ENCODE measurements at regions not wholly inside any gene's neighbourhood (a gene's known extent, or its start where the extent isn't known, plus 50 kb on each side); places are given as distances from the start of the nearest gene placed in this dataset.
"Not testable (repeated sequence)": the region's sequence is repeated elsewhere in the genome, so short reads cannot be mapped to it uniquely, and the experiment has no call there.

GRCh38 chr5:18471791-18472190, 837.5 kb downstream of the TAF11L14 start:
- POLR2A ChIA-PET; intact Hi-C loops (cut with micrococcal nuclease); H3K9me3 ChIP-seq (replicated peaks; ENCODE audit: control insufficient read depth, insufficient read depth, low read depth, low read length); H3K36me3 ChIP-seq (ENCODE audit: control insufficient read depth, insufficient read depth, low read length); H3K4me3 ChIP-seq; H3K9ac ChIP-seq (ENCODE audit: insufficient read depth in 1 of 2, low read depth in 2 of 2, low read length in 2 of 2); H3K27ac ChIP-seq (ENCODE audit: extremely low read depth, low read depth, low read length); H3K4me2 ChIP-seq (ENCODE audit: insufficient read depth, low read length); H3K9me1 ChIP-seq (ENCODE audit: control insufficient read depth, insufficient read depth, low read length); H4K20me1 ChIP-seq (replicated peaks; ENCODE audit: control insufficient read depth, insufficient read depth, low read length); ATAC-seq; H3K27me3 ChIP-seq (ENCODE audit: control insufficient read depth in 2 of 2, insufficient read depth in 2 of 2, low read length in 2 of 2); FAIRE-seq; in situ Hi-C loops (cut with MboI); H3K79me2 ChIP-seq (ENCODE audit: control insufficient read depth, insufficient read depth, low read length); DNase-seq (ENCODE audit: extremely low read depth in 1 of 4, low spot score in 3 of 4); BruUV-seq (replicated peaks); H3K4me1 ChIP-seq (replicated peaks in 1 of 2; ENCODE audit: control insufficient read depth in 2 of 2, insufficient read depth in 2 of 2, low read length in 2 of 2); H2AFZ ChIP-seq (ENCODE audit: low read depth, low read length); CTCF ChIA-PET (ENCODE audit: low intra/inter-chr PET ratio): not testable (repeated sequence)
- 5% methylated on average over 12 of the region's 15 CpGs for WGBS (ENCODE audit: insufficient coverage, low coverage, missing lambda C conversion rate)

GRCh38 chr5:18483451-18483850, 849.2 kb downstream of the TAF11L14 start:
- BruUV-seq (replicated peaks): no TSS peak
- Histone ChIP-seq H3K27ac (ENCODE audit: extremely low read depth, low read depth, low read length) (no peak overlapping the region), H3K9ac (ENCODE audit: insufficient read depth in 1 of 2, low read depth in 2 of 2, low read length in 2 of 2) (no peak overlapping the region), H3K4me1 (replicated peaks in 1 of 2; ENCODE audit: control insufficient read depth in 2 of 2, insufficient read depth in 2 of 2, low read length in 2 of 2) (no peaks in the 10 kb centered on the region), H3K4me2 (ENCODE audit: insufficient read depth, low read length) (no peak overlapping the region), H3K9me1 (ENCODE audit: control insufficient read depth, insufficient read depth, low read length) (no peaks in the 10 kb centered on the region), H3K36me3 (ENCODE audit: control insufficient read depth, insufficient read depth, low read length) (no peaks in the 10 kb centered on the region), H3K4me3 (no peak overlapping the region), H4K20me1 (replicated peaks; ENCODE audit: control insufficient read depth, insufficient read depth, low read length) (no peaks in the 10 kb centered on the region), H2AFZ (ENCODE audit: low read depth, low read length) (no peak overlapping the region), H3K27me3 (ENCODE audit: control insufficient read depth in 2 of 2, insufficient read depth in 2 of 2, low read length in 2 of 2) (no peaks in the 10 kb centered on the region), H3K79me2 (ENCODE audit: control insufficient read depth, insufficient read depth, low read length) (no peaks in the 10 kb centered on the region), H3K9me3 (replicated peaks; ENCODE audit: control insufficient read depth, insufficient read depth, low read depth, low read length) (no peaks in the 10 kb centered on the region)
- CTCF ChIA-PET (ENCODE audit: low intra/inter-chr PET ratio): no interaction called here
- POLR2A ChIA-PET: no interaction called here
- no peak for DNase-seq (ENCODE audit: extremely low read depth in 1 of 4, low spot score in 3 of 4)
- in situ Hi-C loops (cut with MboI): no loop called here
- FAIRE-seq: no peak
- intact Hi-C loops (cut with micrococcal nuclease): no loop called here
- ATAC-seq: no peak
- WGBS (ENCODE audit: insufficient coverage, low coverage, missing lambda C conversion rate): 3% methylated on average over 3 of the region's 3 CpGs
- TF ChIP-seq YY1 (IDR thresholded peaks at IDR 0.05; ENCODE audit: borderline replicate concordance in 1 of 3, control insufficient read depth in 1 of 3, extremely low read depth in 1 of 3, insufficient read depth in 3 of 3, insufficient read length in 1 of 3, insufficient replicate concordance in 2 of 3, low read depth in 1 of 3, low read length in 2 of 3) (no peak), STAT6 (CRISPR knock-in tag; IDR thresholded peaks at IDR 0.05) (no peak), SMAD3 (CRISPR knock-in tag; conservative IDR thresholded peaks at IDR 0.05) (no peak), SNAPC5 (CRISPR knock-in tag; IDR thresholded peaks at IDR 0.05) (no peak), NCOA2 (IDR thresholded peaks at IDR 0.05; ENCODE audit: partially characterized antibody in 2 of 2) (no peak), HBP1 (CRISPR knock-in tag; IDR thresholded peaks at IDR 0.05) (no peak), MCM3 (IDR thresholded peaks at IDR 0.05) (no peak)
